ENCODE measurements at regions not wholly inside any gene's neighbourhood (a gene's known extent, or its start where the extent isn't known, plus 50 kb on each side); places are given as distances from the start of the nearest gene placed in this dataset.
"Not testable (repeated sequence)": the region's sequence is repeated elsewhere in the genome, so short reads cannot be mapped to it uniquely, and the experiment has no call there.

GRCh38 chr14:103232031-103232808, 101.8 kb upstream of the EIF5 start:
- DNase-seq, result no peak

- DNase-seq, result no peak
Measured at GRCh38 chr14:103232831-103233319, 101.2 kb upstream of the EIF5 start.

- no peak for DNase-seq
Measured at GRCh38 chr14:103233328-103233727, 100.7 kb upstream of the EIF5 start.

- DNase-seq, result not testable (repeated sequence)
Measured at GRCh38 chr14:103234826-103235225, 99.2 kb upstream of the EIF5 start.

- DNase-seq, result not testable (repeated sequence)
Measured at GRCh38 chr14:103235506-103235905, 98.5 kb upstream of the EIF5 start.

GRCh38 chr14:103239751-103240150, 94.3 kb upstream of the EIF5 start:
- no peak for DNase-seq

GRCh38 chr14:103241531-103241930, 92.5 kb upstream of the EIF5 start:
- no peak for DNase-seq

GRCh38 chr14:103243764-103244737, 90.0 kb upstream of the EIF5 start:
- no peak for DNase-seq

GRCh38 chr14:103245624-103246031, 88.4 kb upstream of the EIF5 start:
- DNase-seq, result not testable (repeated sequence)

- DNase-seq, result no peak
Measured at GRCh38 chr14:103246070-103246469, 88.0 kb upstream of the EIF5 start.

GRCh38 chr14:103247169-103247606, 86.8 kb upstream of the EIF5 start:
- no peak for DNase-seq

- DNase-seq, result no peak
Measured at GRCh38 chr14:103250181-103250580, 83.9 kb upstream of the EIF5 start.

GRCh38 chr14:103250874-103251273, 83.2 kb upstream of the EIF5 start:
- DNase-seq, result no peak

GRCh38 chr14:103255555-103255954, 78.5 kb upstream of the EIF5 start:
- DNase-seq, result no peak

GRCh38 chr14:103256406-103256805, 77.6 kb upstream of the EIF5 start:
- no peak for DNase-seq

GRCh38 chr14:103257211-103257962, 76.7 kb upstream of the EIF5 start:
- no peak for DNase-seq

GRCh38 chr14:103258211-103258610, 75.8 kb upstream of the EIF5 start:
- DNase-seq, result no peak

GRCh38 chr14:103259184-103259583, 74.9 kb upstream of the EIF5 start:
- DNase-seq, result no peak

GRCh38 chr14:103259801-103260628, 74.0 kb upstream of the EIF5 start:
- DNase-seq, result no peak

GRCh38 chr14:103260629-103261124, 73.4 kb upstream of the EIF5 start:
- no peak for DNase-seq

GRCh38 chr14:103267226-103267910, 66.7 kb upstream of the EIF5 start:
- no peak for DNase-seq

All from stimulated activated CD4-positive, alpha-beta T cell treated with anti-CD3 and anti-CD28 coated beads, Interleukin-4, amount 100 ng/mL, for 1 hour (primary cell).